HG03571 (cell line): ENCODE measurements at regions not wholly inside any gene's neighbourhood (a gene's known extent, or its start where the extent isn't known, plus 50 kb on each side); places are given as distances from the start of the nearest gene placed in this dataset.

Experiments used
- ATAC-seq: cut with Tn5 transposase; IDR thresholded peaks from one replicate; pipeline ENCODE4 v1.9.1; 2021; ENCODE audit not compliant: unreplicated experiment

DNA sequence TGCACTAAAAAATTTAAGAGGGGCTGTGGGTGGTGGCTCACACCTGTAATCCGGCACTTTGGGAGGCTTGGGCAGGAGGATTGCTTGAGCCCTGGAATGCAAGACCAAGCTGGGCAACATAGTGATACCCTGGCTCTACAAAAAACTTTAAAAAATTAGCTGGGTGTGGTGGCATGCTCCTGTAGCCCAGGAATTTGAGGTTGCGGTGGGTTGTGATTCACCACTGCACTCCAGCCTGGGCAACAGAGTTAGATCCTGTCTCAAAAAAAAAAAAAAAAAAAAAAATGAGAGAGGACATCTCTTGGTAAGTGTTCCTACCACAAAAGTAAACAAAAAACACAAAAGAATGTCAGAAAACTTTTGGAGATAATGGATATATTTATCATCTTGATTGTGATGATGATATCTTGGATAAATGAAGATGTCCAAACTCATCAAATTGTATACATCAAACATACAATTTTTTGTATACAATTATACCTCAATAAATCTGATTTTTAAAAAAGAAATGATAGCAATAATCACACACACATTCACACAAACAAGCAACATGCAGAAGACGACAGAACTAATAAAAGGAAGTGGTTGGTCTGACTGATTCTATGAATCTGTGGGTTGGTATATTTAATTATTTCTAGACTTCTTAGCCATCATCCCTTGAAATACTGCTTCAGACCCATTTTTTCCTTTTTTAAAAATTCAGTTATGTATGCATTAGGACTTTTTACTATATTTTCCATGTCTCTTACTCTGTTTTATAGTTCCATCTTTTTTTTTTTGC is 465.9 kb downstream of the PLA2G4A start:
- no peak for ATAC-seq

DNA sequence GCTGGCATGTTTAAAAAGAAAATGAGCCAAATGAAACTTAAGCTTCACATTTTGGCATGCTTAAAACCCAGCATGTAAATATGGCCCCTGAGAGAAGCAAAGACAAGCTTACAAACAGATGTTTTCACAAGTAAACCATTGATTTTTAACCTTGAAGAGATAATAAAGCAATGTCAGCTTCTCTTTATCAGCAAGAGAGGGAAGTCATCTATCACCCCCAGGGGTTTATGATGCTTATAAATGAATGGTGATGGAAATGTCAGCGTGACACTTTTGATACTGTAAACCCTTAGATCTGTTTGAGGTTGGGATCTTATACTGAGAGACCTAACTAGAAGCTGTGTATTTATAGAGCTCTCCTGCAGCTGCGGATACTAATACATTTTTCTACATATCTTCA is 471.3 kb downstream of the PLA2G4A start:
- no peak for ATAC-seq

DNA sequence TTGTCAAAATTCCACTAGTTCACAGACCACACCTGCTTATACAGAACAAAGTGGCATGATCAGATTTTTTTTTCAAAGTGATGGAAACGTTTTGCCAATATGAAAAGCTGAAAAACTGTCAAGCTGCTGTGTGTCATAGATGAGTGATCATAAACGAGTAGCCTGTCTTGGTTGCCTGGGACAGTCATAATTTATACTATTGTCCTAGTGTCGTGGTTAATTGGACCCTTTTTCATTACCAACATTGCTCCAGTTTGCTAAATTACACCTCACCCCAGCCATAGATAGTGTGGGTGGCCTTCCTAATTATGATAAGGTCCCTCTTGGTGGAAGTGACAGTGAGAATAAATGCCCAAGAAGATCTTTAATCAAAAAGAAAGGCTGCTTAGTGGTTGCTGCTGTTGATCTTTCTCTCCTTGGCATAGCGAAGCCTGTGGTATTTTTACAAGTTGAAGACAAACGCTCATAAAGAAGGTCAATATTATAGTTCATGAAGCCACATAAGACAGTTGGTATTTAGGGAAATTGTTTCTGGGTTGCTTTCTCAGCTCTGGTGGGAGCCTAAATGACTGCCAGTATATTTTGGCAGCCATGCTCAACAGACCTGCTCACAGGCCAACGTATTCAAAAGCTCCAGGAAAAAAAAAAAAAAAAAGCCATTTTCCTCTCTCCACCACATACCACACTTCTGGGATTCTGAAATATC is 478.1 kb downstream of the PLA2G4A start:
- ATAC-seq = no peak

DNA sequence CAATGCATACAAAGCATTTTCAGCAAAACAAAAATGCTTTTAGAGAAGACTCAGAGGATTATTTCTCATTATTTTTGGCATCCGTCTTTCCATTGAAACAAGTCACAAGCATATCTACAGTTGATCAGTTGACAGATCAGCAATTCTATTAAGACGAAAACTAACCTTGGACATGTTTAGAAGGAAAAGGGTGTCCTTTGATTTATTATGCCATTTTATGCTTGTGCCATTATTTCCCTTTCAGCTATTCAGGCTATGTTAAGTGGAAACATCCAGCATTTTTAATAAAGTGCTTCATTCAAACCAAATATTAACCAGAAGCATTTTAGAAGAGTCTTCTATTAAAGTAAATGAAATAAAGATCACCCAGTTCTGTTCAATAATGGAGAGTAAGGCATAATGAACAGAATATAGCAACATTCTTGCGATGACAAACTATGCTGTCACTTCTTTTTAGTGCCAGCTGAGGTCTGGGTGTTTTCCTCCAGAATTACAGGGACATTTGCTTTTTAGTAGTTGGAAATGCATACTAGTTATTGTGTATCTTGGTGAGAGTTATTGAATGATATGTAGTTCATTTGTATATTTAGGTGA is 481.4 kb downstream of the PLA2G4A start:
- no peak for ATAC-seq

DNA sequence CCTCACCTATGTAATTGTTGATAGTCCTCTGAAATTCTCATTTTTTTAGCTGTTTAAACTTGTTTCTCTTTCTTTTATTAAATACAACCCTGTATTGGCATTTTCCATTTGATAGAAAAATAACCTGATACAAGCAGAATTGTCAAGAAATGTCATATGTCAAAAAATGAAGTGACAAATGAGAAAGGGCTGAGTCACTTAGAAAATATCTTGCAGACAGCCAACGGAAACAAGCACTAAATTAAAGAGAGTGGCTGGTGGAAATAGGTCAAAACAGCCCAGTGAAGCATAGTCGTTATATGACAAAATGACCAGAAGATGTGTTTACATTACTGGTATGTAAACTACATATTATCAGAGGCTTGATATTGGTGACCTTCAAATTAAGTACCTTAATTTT is 484.4 kb downstream of the PLA2G4A start:
- ATAC-seq = no peak

DNA sequence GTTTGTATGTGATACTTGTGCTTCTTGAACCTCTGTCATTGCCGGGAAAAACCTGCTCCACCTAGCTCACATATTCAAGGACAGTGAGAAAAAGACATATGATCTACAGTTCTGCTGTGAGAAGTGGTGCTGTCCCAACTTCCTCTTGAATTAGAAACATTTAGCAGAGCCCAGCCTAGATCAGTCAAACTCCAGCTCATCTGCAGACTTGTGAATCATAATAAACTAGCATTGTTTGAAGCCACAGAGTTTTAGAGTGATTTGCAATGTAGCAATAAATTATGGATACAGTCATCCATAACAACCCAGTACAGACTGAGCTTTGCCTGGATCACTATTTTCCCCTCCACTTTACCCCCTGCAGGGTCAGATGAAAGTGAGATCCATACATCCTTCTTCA is 497.8 kb downstream of the PLA2G4A start:
- ATAC-seq = no peak

DNA sequence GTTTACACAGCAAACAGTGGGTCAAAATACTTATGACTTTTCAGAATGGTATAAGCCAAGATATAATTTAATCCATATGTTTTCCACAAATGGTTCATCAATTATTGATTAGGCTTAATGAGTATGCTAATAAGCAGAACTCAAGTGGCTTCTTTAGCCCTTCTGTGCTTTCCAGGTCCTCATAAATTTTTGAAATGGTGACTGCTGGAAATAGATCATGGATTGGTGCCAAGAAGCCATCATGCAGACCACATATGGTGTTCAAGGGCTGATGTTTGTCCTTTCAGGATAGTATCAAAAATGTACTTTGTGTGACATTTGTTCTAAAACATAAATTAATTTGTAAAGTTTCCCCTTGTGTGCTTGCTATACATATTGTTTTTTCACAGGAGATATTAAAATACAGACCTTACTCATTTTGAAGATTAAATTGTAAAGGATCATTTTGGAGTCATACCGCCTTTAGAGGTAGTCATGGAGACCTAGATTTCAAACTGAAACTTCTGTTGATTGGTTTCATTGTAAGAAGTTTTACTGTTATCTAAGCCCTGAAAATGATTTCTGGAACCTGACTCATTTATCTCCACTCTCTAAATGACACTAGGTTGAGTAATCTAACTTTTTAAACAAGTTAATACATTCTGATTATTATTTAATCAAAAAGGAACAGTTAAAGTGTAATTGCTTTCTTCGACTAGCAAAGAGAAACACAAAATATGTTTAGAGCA is 507.9 kb downstream of the PLA2G4A start:
- ATAC-seq = no peak

DNA sequence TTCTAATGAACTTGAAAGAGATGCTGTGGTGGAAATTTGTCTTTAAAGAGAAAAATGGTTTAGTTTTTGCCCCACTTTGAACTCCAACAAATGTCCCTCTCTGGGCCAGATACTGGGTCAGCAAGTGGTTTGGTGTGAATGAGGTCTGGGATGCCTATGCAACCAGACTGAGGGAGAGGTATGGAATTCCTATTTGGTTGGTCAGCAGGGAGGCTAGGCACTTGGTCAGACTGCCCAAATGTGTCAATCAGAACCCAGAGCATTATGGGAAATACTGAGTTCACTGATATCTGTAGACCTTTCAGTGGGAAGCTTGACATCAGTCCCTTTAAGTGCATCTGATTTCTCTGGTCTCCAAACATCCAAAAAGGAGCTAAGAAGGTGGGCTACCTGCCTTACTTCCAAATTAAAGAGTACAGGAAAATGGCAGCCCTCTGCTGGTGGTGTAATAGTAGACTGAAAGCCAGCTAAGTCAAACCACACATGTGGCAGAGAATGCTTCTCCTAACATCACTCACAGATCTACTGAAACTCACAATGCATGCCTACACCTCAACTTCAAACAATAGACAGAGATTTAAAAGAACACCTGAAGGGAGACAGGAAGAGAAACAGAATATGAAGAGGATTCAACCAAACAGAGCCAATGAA is 510.1 kb downstream of the PLA2G4A start:
- ATAC-seq = no peak

DNA sequence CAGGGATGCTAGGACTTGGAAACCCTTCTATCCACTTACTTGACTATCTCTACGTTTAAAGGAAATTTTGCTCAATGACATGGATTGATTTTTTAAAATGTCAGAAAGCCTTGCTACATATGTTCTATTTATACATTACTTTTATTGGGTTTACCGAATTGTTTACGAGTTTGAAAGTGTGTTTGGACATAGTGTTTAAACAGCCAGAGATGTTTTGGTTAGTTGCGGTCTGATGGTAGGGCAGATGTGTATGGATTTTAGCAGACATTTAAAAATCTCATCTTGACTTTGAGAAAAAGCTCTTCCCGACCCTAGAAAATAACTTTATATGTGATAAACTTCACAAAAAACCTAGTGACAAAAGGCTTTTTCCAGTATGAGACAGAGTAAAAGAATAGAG is 513.7 kb downstream of the PLA2G4A start:
- no peak for ATAC-seq

DNA sequence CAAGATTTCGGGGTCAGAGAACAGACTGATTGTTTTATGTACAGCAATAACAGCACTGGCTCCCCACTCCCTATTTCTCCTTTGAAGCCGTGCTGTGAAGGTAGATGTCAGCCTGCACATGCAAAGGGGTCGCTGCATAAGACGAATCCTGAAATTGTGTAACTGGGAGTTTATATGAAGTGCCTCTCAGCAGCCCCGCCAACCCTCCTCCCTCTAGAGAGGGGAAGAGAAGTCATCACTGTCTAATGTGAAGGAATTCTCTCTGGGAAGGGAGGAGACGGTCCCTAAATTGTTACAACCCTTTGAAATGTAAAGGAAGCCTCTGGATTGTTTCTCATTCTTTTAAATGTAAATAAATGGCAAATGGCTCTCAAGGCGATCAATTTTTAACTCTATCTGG is 545.3 kb downstream of the PLA2G4A start:
- no peak for ATAC-seq

DNA sequence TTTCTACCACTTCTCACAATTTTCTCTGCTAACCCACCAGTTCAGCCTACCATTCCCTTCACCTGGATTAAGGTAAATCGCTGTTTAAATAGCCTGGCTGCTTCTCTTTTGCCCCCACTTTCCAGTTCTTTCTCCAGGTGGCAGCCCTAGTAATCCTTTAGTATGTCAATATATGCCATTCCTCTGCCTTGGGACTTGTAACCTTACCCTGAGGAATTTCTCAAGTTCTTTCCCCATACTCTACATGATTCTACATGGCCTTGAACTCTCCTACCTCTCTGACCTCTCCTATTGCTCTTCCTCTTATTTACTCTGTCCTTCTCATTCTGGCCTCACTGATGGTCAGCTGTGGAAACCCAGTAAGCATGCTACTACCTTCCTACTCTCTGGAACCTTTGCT is 546.0 kb downstream of the PLA2G4A start:
- no peak for ATAC-seq

DNA sequence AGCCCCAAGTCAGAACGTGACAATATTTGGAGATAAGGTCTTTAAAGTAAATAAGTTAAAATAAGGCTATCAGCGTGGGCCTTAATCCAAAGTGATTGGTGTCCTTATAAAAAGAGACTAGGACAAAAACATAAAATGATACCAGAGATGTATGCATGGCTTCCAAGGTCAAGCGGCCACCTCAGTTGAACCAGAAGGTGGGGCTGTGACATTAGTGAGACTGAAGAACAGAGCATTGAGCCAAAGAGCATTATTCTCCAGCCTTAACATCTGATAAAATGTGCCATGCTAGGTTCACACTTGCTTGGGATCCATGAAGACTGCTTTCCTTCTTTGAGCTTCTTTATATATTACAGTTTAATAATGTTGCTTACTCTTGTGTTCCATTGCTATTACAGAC is 554.6 kb downstream of the PLA2G4A start:
- ATAC-seq = no peak

DNA sequence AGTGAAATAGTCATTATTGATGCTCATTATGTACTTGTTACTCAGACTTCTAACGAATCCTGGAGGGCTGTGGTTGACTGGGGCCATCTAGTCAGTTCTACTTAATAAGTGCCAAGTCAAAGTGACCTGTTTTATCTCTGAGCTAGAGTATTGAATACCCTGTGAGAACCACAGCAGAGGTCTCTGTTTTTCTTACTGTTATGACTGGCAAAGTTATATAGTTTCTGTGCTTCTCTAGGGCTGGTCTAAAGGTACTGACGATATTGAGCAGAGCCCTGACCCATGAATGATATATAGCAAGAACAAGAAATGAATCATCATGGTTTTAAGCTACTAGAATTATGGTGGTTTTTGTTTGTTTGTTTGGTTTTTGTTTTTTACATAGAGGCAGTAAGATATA is 555.8 kb downstream of the PLA2G4A start:
- no peak for ATAC-seq

DNA sequence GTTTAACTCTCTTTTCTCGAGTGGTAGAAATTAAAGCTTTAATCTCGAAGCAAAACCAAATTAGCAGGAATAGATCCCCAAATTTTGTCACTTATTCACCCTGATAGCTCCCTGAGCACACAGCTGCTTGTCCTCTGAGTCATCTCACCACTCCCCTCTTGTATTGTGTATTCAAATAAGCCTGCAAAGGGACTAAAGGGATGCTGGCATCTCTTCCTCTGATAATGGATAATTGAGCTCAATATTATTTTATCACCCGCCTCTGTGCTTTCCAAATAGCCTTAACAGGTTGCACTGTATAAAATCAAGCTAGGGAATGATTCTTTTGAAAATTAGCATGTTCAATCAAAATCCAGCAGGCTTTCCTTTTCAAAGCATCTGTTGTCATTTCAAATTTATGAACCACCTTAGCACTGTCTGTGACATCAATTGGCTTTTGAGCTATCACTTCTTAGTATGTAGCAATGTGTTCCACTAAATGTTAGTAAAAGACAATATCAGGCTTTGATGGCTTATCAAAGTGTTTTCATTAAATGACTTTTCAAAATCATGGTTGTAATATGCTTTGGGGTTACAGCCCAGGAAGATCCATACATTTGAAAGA is 561.6 kb downstream of the PLA2G4A start:
- ATAC-seq = no peak

DNA sequence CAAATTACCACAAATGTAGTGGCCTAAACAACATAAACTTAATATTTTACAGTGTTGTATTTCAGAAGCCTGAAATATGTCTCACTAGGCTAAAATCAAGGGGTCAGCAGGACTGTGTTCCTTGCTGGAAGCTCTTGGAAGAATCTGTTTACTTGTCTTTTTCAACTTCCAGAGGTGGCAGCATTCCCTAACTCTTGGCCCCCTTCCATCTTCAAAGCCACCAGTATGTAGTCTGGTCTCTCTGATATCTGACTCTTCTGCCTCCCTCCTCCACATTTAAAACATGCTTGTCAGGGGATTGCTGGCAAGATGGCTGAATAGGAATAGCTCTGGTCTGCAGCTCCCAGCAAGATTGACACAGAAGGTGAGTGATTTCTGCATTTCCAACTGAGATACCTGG is 567.5 kb downstream of the PLA2G4A start:
- ATAC-seq = no peak

DNA sequence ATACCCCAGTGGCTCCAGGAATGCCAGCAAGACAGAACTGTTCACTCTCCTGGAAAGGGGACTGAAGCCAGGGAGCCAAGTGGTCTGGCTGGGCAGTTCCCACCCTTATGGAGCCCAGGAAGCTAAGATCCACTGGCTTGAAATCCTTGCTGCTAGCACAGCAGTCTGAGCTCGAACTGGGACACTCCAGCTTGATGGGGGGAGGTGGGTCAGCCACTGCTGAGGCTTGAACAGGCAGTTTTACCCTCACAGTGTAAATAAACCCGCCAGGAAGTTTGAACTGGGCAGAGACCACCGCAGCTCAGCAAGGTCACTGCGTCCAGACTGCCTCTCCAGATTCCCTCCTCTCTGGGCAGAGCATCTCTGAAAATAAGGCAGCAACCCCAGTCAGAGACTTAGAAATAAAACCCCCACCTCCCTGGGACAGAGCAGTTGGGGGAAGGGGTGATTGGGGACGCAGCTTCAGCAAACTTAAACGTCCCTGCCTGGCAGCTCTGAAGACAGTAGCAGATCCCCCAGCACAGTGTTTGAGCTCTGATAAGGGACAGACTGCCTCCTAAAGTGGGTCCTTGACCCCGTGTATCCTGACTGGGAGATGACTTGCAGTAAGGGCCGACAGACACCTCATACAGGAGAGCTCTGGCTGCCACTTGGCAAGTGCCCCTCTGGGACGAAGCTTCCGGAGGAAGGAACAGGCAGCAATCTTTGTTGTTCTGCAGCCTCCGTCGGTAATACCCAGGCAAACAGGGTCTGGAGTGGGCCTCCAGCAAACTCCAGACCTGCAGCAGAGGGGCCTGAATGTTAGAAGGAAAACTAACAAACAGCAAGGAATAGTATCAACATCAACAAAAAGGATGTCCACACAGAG is 568.4 kb downstream of the PLA2G4A start:
- ATAC-seq = no peak

DNA sequence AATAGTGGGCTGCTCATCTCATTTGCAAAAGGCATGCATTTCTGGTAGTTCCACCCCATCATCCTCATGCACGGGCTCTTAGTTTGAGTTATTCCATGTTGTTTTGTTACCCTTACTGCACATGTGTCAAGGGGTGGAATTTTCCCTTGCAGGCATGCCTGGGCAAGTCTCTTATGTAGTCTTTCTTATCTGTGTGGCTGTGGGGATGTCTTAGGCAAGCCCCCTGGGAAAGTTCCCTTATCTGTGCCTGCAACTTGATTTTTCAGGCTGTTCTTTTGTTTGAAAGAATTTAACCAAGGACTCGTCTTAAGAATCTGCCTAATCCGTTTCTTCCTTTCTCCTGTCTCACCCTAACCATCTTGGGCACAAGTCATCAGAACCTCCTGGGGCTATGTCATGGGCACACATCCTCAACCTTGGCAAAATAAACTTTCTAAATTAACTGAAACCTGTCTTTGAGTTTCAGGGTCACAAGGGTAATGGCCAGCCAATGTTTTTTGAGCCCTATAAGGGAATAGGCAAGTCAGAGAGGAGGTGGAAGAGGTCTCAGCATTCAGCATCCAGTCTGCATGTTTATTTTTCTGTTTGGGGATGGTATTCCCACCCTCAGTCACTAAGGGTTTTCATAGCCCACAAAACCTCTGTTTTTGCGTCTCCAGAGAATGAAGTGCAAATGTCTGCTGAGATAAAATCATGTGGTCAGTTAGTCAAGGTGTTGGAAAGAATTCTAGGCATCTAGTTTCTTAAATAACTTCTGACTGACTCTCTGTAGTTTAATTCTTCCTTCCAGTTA is 579.7 kb downstream of the PLA2G4A start:
- no peak for ATAC-seq

DNA sequence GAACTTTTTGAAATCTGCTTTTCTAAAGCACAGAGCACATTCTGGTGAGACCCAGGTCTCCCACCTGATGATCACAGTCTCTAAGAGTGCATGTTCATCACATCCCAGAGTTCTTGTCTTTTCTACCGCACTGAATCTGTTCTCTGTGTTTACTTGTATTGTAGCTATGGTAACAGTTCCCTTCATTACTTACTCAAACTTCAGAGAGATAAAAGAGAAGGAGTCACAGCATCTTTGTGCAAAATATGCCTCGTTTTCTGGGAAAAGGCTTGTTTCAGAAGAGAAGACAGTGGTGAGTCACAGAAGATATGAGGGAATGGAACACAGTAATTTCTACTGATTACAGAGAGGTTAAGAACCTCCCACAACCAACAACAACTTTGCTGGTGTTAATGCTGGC is 580.6 kb downstream of the PLA2G4A start:
- no peak for ATAC-seq

DNA sequence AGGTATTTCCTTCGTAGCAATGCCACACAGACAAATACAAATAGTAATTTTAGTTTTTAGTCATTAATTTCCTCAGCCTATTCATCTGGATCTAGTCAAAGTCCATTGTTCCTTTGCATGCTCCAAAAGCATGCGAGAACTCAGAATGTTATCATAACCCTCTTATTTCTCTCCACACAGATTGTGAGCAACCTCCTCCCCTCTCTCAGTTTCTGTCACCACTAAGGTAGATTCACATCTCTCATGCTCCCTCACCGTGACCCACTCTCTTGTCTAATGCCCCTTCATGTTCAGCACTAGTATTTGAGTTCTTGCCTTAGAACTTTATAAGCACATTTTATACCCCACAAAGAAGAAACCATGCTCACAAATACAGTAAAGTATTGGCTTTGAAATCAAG is 582.4 kb downstream of the PLA2G4A start:
- ATAC-seq = no peak
